Heart left ventricle (tissue), 13 donors: ENCODE measurements at regions not wholly inside any gene's neighbourhood (a gene's known extent, or its start where the extent isn't known, plus 50 kb on each side); places are given as distances from the start of the nearest gene placed in this dataset.

Source experiments
- CTCF ChIP-seq, 12 donors: fragments of 200-600 bp; sonication (generic) in 4 of 12; IDR thresholded peaks; one replicate each; pipeline versions ENCODE4 v1.5.0 to v1.8.0; 2018 to 2022; ENCODE audit warnings: antibody characterized with exemption in 12 of 12, mild to moderate bottlenecking in 5 of 12
- POLR2A ChIP-seq, 2 donors: fragments of 450-650 bp; IDR thresholded peaks; one replicate each; pipeline ENCODE4 v1.6.1; 2017; ENCODE audit warnings: antibody characterized with exemption in 2 of 2, mild to moderate bottlenecking in 2 of 2, moderate library complexity in 2 of 2
- donor health status: ischemic (EF 13 %, LVEDD 7.1; RV severe dilation, severe dysfunction).
- donor health status: DM: no; HTN: yes; CAD: no.
- donor health status: DM: no; HTN: no; CAD: no.
- donor health status: ischemic (EF 25% LVEDD 6.9; RV normal size, moderate dysfunction).
- donor health status: ischemic (EF 25% LVEDD 5.7; RV mildly dilated, moderate dysfunction).
- donor health status: ischemic (EF 35%, LVEDD 5.7; RV mildly dilated, moderate dysfunction).
- donor health status: nonischemic (EF 11% LVEDD 7.7; RV severe dilation, severe dysfunction).
- donor health status: DM: yes; HTN: yes; CAD: no.
- donor health status: PGD.
- donor health status: ischemic (EF 29% LVEDD 5.4; RV normal size, mild dysfunction).
- donor health status: nonischemic (EF 23%, LVEDD 6.1; RV moderate dilation, normal function).

- TF ChIP-seq CTCF (IDR thresholded peaks at IDR 0.05) (no peak), POLR2A (IDR thresholded peaks at IDR 0.05) (no peak)
Observed at GRCh38 chr10:65762311-65762710, 1163.5 kb upstream of the LRRTM3 start.
